Osteocyte (in vitro differentiated cells): ENCODE measurements at regions not wholly inside any gene's neighbourhood (a gene's known extent, or its start where the extent isn't known, plus 50 kb on each side); places are given as distances from the start of the nearest gene placed in this dataset.
"Not testable (repeated sequence)": the region's sequence is repeated elsewhere in the genome, so short reads cannot be mapped to it uniquely, and the experiment has no call there.

Source experiments
- DNase-seq: peaks from one replicate; pipeline ENCODE4 v3.0.0; 2021; ENCODE audit warnings: mixed read lengths; ENCODE audit not compliant: unreplicated experiment; ENCODE audit errors: extremely low spot score
- H3K27ac Mint-ChIP-seq: one replicate; pipeline ENCODE4 v1.8.0; 2021; ENCODE audit warnings: mild to moderate bottlenecking, mixed read lengths; ENCODE audit not compliant: unreplicated experiment
- H3K27me3 Mint-ChIP-seq: one replicate; pipeline ENCODE4 v1.8.0; 2021; ENCODE audit warnings: mixed read lengths; ENCODE audit not compliant: unreplicated experiment
- H3K36me3 Mint-ChIP-seq: one replicate; pipeline ENCODE4 v1.8.0; 2021; ENCODE audit warnings: mixed read lengths; ENCODE audit not compliant: unreplicated experiment
- H3K4me1 Mint-ChIP-seq: one replicate; pipeline ENCODE4 v1.8.0; 2021; ENCODE audit warnings: mixed read lengths; ENCODE audit not compliant: unreplicated experiment
- H3K4me3 Mint-ChIP-seq: one replicate; pipeline ENCODE4 v1.8.0; 2021; ENCODE audit warnings: mild to moderate bottlenecking, moderate library complexity, mixed read lengths; ENCODE audit not compliant: unreplicated experiment
- H3K9me3 Mint-ChIP-seq: one replicate; pipeline ENCODE4 v1.8.0; 2021; ENCODE audit warnings: mixed read lengths; ENCODE audit not compliant: unreplicated experiment
- TF ChIP-seq, protein P1 (sequence below): fragments of 200-600 bp; sonication (generic); IDR thresholded peaks from 2 replicates; pipeline ENCODE4 v1.5.0; 2021; ENCODE audit warnings: antibody characterized with exemption, mild to moderate bottlenecking, moderate library complexity

DNA sequence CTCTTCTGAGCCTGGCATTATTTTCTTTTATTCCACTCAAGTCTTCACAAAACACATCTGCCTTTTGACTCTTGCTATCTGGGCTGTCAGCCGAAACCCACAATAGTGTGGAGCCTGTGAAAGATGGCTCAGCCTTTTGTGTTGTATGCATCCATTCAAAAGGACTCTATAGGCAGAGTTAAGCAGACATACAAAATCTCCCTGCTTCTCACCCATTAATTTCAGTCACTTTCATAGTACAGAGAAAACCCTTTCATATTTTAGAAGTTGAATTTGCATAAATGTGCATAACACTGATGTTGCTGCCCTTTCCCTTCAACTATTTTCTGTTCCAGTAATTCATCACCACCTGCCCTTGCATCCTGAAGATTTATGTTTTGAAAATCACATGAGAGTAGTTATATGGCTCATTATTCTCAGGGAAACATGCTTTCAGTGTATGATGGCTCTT lies 154.6 kb downstream of the EVA1A start:
- H3K36me3 Mint-ChIP-seq, result no peaks in the 10 kb centered on the region
- TF ChIP-seq, protein P1, sequence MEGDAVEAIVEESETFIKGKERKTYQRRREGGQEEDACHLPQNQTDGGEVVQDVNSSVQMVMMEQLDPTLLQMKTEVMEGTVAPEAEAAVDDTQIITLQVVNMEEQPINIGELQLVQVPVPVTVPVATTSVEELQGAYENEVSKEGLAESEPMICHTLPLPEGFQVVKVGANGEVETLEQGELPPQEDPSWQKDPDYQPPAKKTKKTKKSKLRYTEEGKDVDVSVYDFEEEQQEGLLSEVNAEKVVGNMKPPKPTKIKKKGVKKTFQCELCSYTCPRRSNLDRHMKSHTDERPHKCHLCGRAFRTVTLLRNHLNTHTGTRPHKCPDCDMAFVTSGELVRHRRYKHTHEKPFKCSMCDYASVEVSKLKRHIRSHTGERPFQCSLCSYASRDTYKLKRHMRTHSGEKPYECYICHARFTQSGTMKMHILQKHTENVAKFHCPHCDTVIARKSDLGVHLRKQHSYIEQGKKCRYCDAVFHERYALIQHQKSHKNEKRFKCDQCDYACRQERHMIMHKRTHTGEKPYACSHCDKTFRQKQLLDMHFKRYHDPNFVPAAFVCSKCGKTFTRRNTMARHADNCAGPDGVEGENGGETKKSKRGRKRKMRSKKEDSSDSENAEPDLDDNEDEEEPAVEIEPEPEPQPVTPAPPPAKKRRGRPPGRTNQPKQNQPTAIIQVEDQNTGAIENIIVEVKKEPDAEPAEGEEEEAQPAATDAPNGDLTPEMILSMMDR, result no peak
- peaks cover 84% of the 10 kb centered on the region for H3K27me3 Mint-ChIP-seq
- H3K4me1 Mint-ChIP-seq, result no peaks in the 10 kb centered on the region
- DNase-seq, result no peak
- peaks cover 9% of the 10 kb centered on the region for H3K9me3 Mint-ChIP-seq
- H3K27ac Mint-ChIP-seq, result no peak overlapping the region
- no peak overlapping the region for H3K4me3 Mint-ChIP-seq

DNA sequence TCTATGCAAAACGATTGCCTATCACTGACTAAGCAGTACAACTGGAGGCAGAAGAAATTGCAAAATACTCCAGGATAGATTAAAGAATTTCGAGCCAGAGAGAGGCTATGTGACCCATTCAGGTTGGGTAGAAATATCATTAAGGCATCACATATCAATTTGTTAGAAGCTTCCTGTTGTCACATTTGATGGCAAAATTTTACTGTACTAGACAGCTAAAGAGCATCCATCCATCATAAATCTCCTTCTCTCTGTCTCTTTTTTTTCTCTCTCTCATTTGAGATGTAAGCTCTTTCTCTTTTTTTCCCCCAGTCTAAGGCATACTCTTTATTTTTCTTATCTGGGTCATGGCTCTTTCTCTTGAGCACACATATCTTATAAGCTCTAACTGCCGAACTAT lies 155.7 kb downstream of the EVA1A start:
- TF ChIP-seq, protein P1, result no peak
- Mint-ChIP-seq H3K27me3 (peaks cover 79% of the 10 kb centered on the region), H3K9me3 (peaks cover 2% of the 10 kb centered on the region), H3K36me3 (no peaks in the 10 kb centered on the region), H3K4me1 (no peaks in the 10 kb centered on the region), H3K4me3 (no peak overlapping the region), H3K27ac (no peak overlapping the region)
- no peak for DNase-seq

DNA sequence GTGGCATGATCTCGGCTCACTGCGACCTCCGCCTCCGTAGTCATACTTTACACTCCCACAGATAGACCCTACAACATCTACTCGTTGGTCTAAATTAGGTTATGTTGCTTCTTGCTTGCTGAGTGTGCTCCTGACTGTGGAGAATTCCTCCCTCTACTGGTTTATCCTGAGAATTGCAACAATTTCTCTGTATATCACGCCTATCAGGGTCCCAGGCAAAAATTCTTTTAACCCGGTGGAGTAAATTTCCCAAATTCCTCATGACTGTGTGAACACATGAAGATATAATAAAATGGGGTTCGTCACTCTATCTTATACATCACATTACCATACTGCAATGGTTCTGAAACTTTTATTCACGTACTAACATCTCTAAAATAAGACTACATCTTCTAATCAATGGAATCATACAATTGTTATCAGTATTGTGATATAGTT lies 156.7 kb downstream of the EVA1A start:
- Mint-ChIP-seq H3K4me1 (no peaks in the 10 kb centered on the region), H3K27ac (no peak overlapping the region), H3K4me3 (no peak overlapping the region), H3K27me3 (peaks cover 79% of the 10 kb centered on the region), H3K36me3 (no peaks in the 10 kb centered on the region), H3K9me3 (no peaks in the 10 kb centered on the region)
- DNase-seq, result no peak
- TF ChIP-seq, protein P1, result peak; percentile 88

DNA sequence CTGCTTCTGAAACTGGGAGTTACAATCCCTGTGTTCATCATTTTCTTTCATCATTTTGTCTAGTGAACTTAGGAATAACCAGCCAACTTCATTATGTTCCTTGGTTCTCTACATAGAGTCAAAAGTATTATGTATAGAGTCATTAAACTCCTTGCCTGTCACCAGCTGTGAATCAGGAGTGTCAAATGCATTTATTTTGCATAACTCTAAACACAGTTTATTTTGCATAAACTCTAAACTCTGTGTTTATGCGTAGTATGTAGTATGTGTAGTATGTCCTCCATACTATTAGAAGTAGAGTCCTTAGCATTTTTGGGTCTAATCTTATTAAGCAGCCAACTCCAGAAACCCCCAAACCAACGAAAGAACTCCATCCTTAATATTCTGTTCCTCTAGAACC lies 164.4 kb downstream of the EVA1A start:
- no peaks in the 10 kb centered on the region for H3K36me3 Mint-ChIP-seq
- H3K9me3 Mint-ChIP-seq, result no peaks in the 10 kb centered on the region
- TF ChIP-seq, protein P1, result no peak
- peaks cover 53% of the 10 kb centered on the region for H3K27me3 Mint-ChIP-seq
- no peak for DNase-seq
- H3K4me3 Mint-ChIP-seq, result no peak overlapping the region
- no peak overlapping the region for H3K27ac Mint-ChIP-seq
- no peaks in the 10 kb centered on the region for H3K4me1 Mint-ChIP-seq

DNA sequence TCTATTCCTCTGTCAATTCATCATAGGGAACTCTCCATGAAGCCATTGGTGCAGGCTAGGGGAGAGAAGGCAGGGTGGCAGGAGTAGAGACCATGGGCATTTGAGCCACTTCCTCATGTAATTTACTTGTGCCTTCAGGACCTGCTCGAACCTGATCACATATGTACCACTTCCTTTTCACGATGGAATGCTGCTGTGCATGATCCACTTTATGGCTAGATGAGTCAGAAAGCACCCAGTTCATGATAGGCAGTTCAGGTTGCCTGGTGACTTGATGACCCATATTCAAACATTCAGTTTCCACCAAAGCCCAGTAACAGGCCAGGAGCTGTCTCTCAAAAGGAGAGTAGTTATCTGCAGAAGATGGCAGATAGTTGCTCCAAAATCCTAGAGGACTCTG lies 166.0 kb downstream of the EVA1A start:
- H3K27ac Mint-ChIP-seq, DNase-seq, H3K36me3 Mint-ChIP-seq, H3K4me3 Mint-ChIP-seq, H3K4me1 Mint-ChIP-seq, H3K9me3 Mint-ChIP-seq: not testable (repeated sequence)
- H3K27me3 Mint-ChIP-seq, result peaks cover 46% of the 10 kb centered on the region

DNA sequence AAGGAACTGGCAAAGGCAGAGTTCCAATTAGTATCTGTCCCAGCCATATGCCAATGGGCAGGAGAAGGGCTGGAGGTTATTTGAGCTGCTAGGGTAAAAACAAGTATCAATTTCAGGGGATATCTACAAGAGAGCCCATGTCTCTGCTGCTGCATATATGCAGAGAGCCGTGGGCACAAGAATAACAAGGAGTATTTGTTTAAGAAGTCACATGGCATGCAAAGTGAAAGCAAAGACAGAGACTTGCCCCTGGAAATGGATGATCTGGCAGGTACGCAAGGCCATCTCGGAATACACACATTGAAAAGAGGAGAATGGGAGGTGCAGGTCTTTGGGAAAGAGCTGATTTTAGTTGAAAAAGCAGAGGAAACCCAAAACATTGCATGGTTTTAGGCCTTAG lies 170.6 kb downstream of the EVA1A start:
- H3K36me3 Mint-ChIP-seq, result no peaks in the 10 kb centered on the region
- no peaks in the 10 kb centered on the region for H3K4me1 Mint-ChIP-seq
- no peak overlapping the region for H3K27ac Mint-ChIP-seq
- no peak for DNase-seq
- no peak overlapping the region for H3K4me3 Mint-ChIP-seq
- H3K9me3 Mint-ChIP-seq, result no peaks in the 10 kb centered on the region
- TF ChIP-seq, protein P1, result no peak
- peaks cover 37% of the 10 kb centered on the region for H3K27me3 Mint-ChIP-seq
